Skeletal muscle tissue (tissue), 3 donors: ENCODE measurements at regions not wholly inside any gene's neighbourhood (a gene's known extent, or its start where the extent isn't known, plus 50 kb on each side); places are given as distances from the start of the nearest gene placed in this dataset.

ENCODE experiments used
- H3K27ac ChIP-seq: one replicate; pipeline ENCODE4 v1.7.0; 2013; ENCODE audit warnings: mild to moderate bottlenecking, low read depth, low read length, inconsistent platforms
- H3K27me3 ChIP-seq, 3 donors: one replicate each; pipeline ENCODE4 v1.7.0; 2013; ENCODE audit warnings: low read length in 3 of 3; ENCODE audit not compliant: control insufficient read depth in 3 of 3, insufficient read depth in 3 of 3
- H3K36me3 ChIP-seq, 3 donors: one replicate each; pipeline ENCODE4 v1.7.0; 2013; ENCODE audit warnings: low read length in 3 of 3; ENCODE audit not compliant: control insufficient read depth in 3 of 3, insufficient read depth in 3 of 3
- H3K4me1 ChIP-seq, 3 donors: one replicate each; pipeline ENCODE4 v1.7.0; 2013; ENCODE audit warnings: low read length in 3 of 3, mild to moderate bottlenecking in 3 of 3; ENCODE audit not compliant: control insufficient read depth in 3 of 3, insufficient read depth in 3 of 3
- H3K4me3 ChIP-seq, 3 donors: one replicate each; pipeline ENCODE4 v1.7.0; 2013; ENCODE audit warnings: low read length in 3 of 3
- H3K9ac ChIP-seq, 3 donors: one replicate each; pipeline ENCODE4 v1.7.0; 2013; ENCODE audit warnings: low read length in 3 of 3, mild to moderate bottlenecking in 3 of 3, moderate library complexity in 2 of 3, low read depth in 1 of 3
- H3K9me3 ChIP-seq, 3 donors: one replicate each; pipeline ENCODE4 v1.7.0; 2013; ENCODE audit warnings: low read length in 3 of 3; ENCODE audit not compliant: control insufficient read depth in 3 of 3
- donor health status: Osteomylitis.

GRCh38 chr5:87717761-87718160, 305.0 kb upstream of the CCNH start:
- H3K9me3 ChIP-seq: no peaks in the 10 kb centered on the region
- H3K9ac ChIP-seq: no peak overlapping the region
- H3K27me3 ChIP-seq: no peaks in the 10 kb centered on the region
- no peak overlapping the region for H3K27ac ChIP-seq
- H3K36me3 ChIP-seq: no peaks in the 10 kb centered on the region
- H3K4me3 ChIP-seq: no peak overlapping the region
- H3K4me1 ChIP-seq: no peaks in the 10 kb centered on the region

- H3K4me3 ChIP-seq: no peak overlapping the region
- H3K9ac ChIP-seq: no peak overlapping the region
- no peaks in the 10 kb centered on the region for H3K27me3 ChIP-seq
- no peaks in the 10 kb centered on the region for H3K4me1 ChIP-seq
- H3K36me3 ChIP-seq: no peaks in the 10 kb centered on the region
- H3K27ac ChIP-seq: no peak overlapping the region
- H3K9me3 ChIP-seq: no peaks in the 10 kb centered on the region
Measured at GRCh38 chr5:87705876-87706275, 293.1 kb upstream of the CCNH start.

GRCh38 chr5:87686975-87687374, 274.2 kb upstream of the CCNH start:
- Histone ChIP-seq H3K27me3 (no peaks in the 10 kb centered on the region), H3K36me3 (no peaks in the 10 kb centered on the region), H3K9ac (no peak overlapping the region), H3K4me3 (no peak overlapping the region), H3K27ac (no peak overlapping the region), H3K4me1 (no peaks in the 10 kb centered on the region), H3K9me3 (no peaks in the 10 kb centered on the region)

GRCh38 chr5:87686018-87686417, 273.3 kb upstream of the CCNH start:
- no peak overlapping the region for H3K4me3 ChIP-seq
- H3K9me3 ChIP-seq: no peaks in the 10 kb centered on the region
- no peaks in the 10 kb centered on the region for H3K27me3 ChIP-seq
- H3K27ac ChIP-seq: no peak overlapping the region
- no peak overlapping the region for H3K9ac ChIP-seq
- no peaks in the 10 kb centered on the region for H3K36me3 ChIP-seq
- no peaks in the 10 kb centered on the region for H3K4me1 ChIP-seq

- Histone ChIP-seq H3K4me1 (no peaks in the 10 kb centered on the region), H3K36me3 (no peaks in the 10 kb centered on the region), H3K27me3 (no peaks in the 10 kb centered on the region), H3K9ac (no peak overlapping the region), H3K9me3 (no peaks in the 10 kb centered on the region), H3K27ac (no peak overlapping the region), H3K4me3 (no peak overlapping the region)
Measured at GRCh38 chr5:87674235-87674634, 261.5 kb upstream of the CCNH start.

GRCh38 chr5:87671146-87671545, 258.4 kb upstream of the CCNH start:
- no peaks in the 10 kb centered on the region for H3K4me1 ChIP-seq
- H3K4me3 ChIP-seq: no peak overlapping the region
- H3K27me3 ChIP-seq: no peaks in the 10 kb centered on the region
- H3K36me3 ChIP-seq: no peaks in the 10 kb centered on the region
- H3K9ac ChIP-seq: no peak overlapping the region
- H3K9me3 ChIP-seq: no peaks in the 10 kb centered on the region
- no peak overlapping the region for H3K27ac ChIP-seq

GRCh38 chr5:87665166-87665565, 252.4 kb upstream of the CCNH start:
- Histone ChIP-seq H3K36me3 (no peaks in the 10 kb centered on the region), H3K9me3 (no peaks in the 10 kb centered on the region), H3K9ac (no peak overlapping the region), H3K4me3 (no peak overlapping the region), H3K27ac (no peak overlapping the region), H3K4me1 (no peaks in the 10 kb centered on the region), H3K27me3 (no peaks in the 10 kb centered on the region)

GRCh38 chr5:87661784-87662566, 249.2 kb upstream of the CCNH start:
- Histone ChIP-seq H3K27me3 (no peaks in the 10 kb centered on the region), H3K4me3 (no peak overlapping the region), H3K4me1 (no peaks in the 10 kb centered on the region), H3K9ac (no peak overlapping the region), H3K27ac (no peak overlapping the region), H3K9me3 (no peaks in the 10 kb centered on the region), H3K36me3 (no peaks in the 10 kb centered on the region)

- no peak overlapping the region for H3K27ac ChIP-seq
- H3K9me3 ChIP-seq: no peaks in the 10 kb centered on the region
- no peaks in the 10 kb centered on the region for H3K36me3 ChIP-seq
- H3K4me1 ChIP-seq: no peaks in the 10 kb centered on the region
- no peak overlapping the region for H3K9ac ChIP-seq
- H3K27me3 ChIP-seq: no peaks in the 10 kb centered on the region
- H3K4me3 ChIP-seq: no peak overlapping the region
Measured at GRCh38 chr5:87653242-87653641, 240.5 kb upstream of the CCNH start.

- Histone ChIP-seq H3K9me3 (no peaks in the 10 kb centered on the region), H3K9ac (no peak overlapping the region)
Measured at GRCh38 chr5:87650284-87650683, 237.6 kb upstream of the CCNH start.

More at GRCh38 chr5:87650284-87650683, 237.6 kb upstream of the CCNH start:
- Histone ChIP-seq H3K27me3 (no peaks in the 10 kb centered on the region), H3K36me3 (no peaks in the 10 kb centered on the region), H3K27ac (no peak overlapping the region), H3K4me1 (no peaks in the 10 kb centered on the region), H3K4me3 (no peak overlapping the region)
